ENCODE measurements at regions not wholly inside any gene's neighbourhood (a gene's known extent, or its start where the extent isn't known, plus 50 kb on each side); places are given as distances from the start of the nearest gene placed in this dataset.

DNA sequence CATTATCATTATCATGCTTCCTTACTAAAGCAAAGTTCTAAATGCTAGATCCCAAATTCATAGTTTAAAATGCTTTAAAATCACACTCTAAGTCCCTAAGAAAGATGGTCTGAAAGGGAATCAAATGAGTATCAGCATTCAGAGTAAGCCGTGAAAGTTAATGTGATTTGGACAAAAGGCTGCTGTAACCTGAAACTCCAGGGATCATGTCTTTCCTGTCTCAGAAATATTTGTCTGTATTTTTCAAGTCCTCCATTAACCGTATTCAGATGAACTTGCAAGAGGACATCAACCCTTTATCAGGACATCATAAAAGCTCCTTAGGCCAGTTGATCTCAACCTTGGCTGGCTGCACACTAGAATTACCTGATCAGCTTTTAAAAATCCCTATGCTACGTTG, 324.3 kb upstream of the PKDCC start:
- no peak for DNase-seq (ENCODE audit: low read depth, low spot score)
- peak overlapping the region; percentile 44 for H3K27ac ChIP-seq

DNA sequence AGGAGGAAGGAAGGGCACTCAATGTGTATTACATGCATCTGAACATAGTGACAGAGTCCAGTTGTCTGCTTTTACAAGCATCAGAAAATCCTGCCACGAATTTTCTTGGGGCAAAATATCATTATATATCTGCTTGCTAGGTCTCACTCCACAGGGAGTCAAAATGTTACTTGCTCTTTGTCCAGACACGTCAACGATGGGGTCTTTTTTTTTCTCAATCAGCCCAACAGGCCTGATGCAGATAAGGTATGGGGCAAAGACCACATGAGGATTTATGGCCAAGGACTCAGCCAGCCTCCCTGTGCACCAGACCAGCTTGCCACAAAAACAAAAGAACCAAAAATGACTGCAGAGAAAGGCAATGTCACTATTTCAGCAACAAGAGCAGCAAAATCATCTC, 323.4 kb upstream of the PKDCC start:
- H3K27ac ChIP-seq, result no peak overlapping the region

DNA sequence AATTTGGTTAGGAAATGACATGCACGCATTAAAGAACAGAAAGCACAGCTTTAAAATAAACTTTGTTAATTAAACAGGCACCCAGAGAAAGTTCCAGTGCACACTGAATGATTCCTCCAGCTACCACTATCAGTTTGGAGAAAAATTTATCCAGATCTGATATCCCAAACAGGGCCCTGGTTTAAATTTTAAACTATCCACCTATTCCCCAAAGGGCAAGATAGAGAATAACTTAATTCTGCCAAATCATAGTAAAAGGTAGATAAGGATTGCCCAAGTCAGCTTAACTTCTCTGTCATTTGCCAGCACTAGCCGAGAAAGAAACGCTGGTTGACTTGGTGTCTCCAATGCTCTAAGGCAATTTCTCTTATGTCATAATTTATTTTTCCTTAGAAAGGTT, 321.9 kb upstream of the PKDCC start:
- no peak overlapping the region for H3K27ac ChIP-seq
- DNase-seq (ENCODE audit: low read depth, low spot score), result no peak

More for the DNA sequence above, 323.4 kb upstream of the PKDCC start:
- DNase-seq (ENCODE audit: low read depth, low spot score), result no peak

DNA sequence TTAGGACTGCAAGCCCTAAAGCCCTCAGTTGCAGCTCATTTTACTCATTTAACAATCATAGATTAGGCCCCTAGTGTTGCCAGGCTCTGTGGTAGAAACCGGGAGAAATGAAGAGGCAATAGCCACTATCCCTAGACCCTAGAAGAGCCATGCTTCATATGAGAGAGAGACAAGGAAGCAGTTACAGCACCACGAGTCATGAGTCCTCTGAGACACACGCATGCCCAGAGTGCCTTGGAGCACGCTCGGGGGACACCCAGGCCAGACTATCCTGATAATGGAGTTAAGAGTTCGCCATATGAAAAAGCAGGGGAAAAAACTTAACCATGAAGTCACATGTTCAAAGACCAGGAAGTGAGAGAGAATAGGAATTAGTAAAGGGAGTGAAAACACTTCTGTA, 321.5 kb upstream of the PKDCC start:
- no peak for DNase-seq (ENCODE audit: low read depth, low spot score)
- H3K27ac ChIP-seq, result no peak overlapping the region

DNA sequence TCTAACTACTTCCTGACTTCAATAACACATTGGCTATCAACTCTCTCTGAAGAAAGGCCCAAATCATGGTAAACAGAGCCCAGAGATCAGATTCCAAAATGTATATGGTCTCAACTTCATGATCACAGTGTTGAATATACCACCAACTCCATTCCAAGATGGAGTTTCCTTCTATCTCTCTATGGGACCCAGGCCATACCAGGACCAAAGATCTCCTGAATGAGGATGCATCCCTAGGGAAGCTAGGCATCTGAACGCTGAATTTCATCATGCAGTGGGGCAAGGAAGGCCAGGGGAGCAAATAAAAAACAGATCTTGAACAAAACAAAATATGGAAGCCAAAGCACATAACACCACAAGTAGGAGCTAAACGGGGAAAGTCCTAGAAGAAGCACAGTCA, 320.7 kb upstream of the PKDCC start:
- DNase-seq (ENCODE audit: low read depth, low spot score), result no peak
- no peak overlapping the region for H3K27ac ChIP-seq

DNA sequence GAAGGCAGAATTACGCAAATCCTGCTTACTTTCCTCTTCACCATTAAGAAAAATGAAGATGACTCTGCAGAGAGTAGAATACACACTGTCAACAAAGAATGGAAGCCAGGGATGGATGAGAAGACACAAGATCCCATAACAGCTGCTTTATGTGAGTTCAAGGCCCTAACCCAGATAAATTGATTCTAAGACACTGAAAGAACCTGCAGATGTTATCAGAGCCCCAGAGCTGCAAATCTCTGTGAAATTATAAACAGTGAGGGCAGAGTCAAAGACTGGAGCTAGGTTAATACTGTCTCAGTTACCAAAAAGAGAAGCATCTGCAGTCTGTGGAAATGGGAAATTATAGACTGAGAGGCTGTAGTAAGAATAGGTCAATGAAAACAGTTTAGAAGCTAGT, 320.1 kb upstream of the PKDCC start:
- no peak for DNase-seq (ENCODE audit: low read depth, low spot score)
- no peak overlapping the region for H3K27ac ChIP-seq

DNA sequence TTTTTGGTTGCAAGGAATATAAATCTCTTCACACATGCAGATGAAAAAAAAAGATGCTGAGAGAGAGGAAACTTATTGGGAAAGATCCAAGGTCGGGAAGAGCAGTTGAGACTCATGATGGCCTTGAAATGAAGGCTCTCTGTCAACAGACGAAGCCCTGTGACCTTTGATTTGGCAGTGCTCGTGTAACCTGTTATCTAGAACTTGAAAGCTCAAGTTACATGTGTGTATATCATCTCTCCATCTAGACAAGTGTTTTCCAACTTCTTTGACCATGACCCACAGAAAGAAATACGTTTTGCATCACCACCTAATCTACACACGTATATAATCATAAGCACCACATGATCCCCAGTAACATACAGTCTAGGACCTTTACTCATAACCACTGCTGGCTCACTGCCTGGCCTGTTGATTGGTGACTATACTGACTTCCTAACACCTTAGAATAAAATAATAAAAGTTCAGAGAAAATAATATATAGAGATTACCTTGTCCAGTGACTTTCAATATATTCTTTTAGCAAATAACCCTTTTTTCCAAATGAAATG, 319.0 kb upstream of the PKDCC start:
- DNase-seq (ENCODE audit: low read depth, low spot score), result no peak
- no peak overlapping the region for H3K27ac ChIP-seq

DNA sequence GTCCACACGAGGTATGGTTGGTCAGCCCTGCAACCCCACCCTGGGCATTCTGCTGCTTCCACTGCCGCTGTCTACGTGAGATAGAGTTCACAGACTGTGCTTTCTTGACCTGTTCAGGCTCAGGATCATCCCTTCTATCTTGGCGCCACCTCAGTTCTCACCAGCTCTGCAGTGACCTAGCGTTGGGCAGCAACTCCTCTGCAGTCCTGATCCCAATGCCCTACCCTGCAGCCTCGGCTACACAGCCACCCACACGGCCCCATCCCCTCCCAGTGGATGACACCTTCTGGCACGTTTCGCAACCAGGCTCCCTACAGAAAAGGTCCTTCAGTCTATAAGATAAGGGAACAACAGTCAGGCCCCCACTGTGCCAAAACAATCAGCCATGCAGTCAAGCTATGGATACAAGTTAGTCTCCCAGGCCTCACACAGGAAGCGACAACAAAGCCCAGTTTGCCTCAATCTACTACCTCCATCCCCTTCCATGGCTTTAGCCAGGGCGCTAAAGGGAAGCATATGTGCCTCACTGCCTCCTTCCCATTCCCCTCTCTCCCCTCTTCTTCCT, 317.9 kb upstream of the PKDCC start:
- no peak overlapping the region for H3K27ac ChIP-seq
- no peak for DNase-seq (ENCODE audit: low read depth, low spot score)

DNA sequence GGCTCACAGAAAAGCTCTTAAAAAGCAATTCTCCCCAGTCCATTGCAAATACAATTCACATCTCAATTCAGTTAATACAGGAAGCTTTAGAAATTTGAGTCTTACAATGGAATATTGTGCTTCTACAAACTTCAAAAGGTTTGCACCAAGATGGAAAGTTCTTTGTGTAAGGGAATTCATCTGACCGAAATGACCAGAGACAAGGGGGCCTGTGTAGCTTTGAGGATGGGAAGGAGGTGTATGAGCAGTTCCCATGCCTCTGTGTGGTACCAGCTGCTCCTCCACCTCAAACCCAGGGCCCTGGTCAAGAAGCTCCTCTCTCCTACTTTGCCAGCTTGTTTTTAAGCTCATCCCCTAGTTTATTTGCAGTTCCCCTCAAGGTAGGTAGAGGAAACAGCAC, 312.8 kb upstream of the PKDCC start:
- DNase-seq (ENCODE audit: low read depth, low spot score), result no peak
- no peak overlapping the region for H3K27ac ChIP-seq

DNA sequence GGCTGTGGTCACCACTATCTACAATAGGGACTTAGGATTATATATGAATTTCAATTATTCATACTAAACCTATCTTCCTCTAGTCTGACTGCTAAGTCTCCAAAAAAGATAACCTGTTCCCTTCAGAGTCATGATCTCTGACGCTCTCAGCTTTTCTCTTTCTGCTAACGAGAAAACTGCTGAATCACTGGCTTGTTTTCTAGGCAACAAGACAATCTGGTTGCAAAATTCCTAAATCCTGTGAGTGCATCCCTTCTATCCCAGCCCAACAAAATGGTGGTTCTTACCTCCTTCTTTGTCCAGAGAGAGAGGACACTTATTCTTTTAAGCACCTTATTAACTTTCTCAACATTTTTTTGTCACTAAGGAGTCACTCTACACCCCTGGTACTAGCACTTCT, 312.3 kb upstream of the PKDCC start:
- no peak for DNase-seq (ENCODE audit: low read depth, low spot score)

DNA sequence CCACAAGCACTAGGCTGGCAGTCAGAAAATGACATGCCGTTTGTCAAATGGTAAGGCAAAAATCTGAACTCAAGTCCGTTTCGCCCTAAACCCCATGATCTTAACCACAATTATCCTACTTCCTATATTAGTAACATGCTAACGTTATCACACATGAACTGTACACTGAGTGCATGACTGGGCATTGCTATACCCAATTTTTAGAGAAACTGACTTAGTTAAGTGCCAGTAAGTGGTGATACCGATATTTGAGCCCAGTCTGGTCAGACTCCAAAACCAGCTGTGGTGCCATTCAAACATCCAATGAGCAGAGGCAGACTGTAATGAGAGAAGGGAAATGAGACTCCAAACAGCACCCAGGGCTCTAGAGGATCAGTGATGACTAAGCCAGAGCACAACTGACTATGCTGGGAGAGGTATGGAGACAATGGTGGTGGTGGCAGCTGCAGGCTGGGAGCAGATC, 311.7 kb upstream of the PKDCC start:
- no peak overlapping the region for H3K27ac ChIP-seq

More for the DNA sequence above, 312.3 kb upstream of the PKDCC start:
- no peak overlapping the region for H3K27ac ChIP-seq

DNA sequence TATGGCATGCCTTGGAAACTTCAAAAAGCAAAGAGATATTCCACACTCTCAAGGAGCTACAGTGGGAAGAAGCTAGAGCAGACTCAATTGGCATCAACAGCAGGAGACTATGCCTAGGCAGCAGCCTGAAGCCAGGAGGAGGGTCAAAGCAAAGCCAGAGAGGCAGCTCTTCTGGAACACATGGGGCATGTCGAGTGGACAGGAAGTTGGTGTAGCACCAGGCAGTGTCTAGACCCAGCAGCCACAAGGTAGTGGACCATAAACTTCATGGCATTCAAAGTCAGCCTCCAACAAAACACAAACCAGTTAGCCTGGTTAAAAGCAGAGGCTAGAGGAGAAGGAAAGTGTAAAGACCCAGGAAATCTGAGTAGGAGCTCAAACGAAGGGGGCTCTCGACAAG, 311.2 kb upstream of the PKDCC start:
- DNase-seq (ENCODE audit: low read depth, low spot score), result no peak
- no peak overlapping the region for H3K27ac ChIP-seq

More for the DNA sequence above, 311.7 kb upstream of the PKDCC start:
- no peak for DNase-seq (ENCODE audit: low read depth, low spot score)

DNA sequence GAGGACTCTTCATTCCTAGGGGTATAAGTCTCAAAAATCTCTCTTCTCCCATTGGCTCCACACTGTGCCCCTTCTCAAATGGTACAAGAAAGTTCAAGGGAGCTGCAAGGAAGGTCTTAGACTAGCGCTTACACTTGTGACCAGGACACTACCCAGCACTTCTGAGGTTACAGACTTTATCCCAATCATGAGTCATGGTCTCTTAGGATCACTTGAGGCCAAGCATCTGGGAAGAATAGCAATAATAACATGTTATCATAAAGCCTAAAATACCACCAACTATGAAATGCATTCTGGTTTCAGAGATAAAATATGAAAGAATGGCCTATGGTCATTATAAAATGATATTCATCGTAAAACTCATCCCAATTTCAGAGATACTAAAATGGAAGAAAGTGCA, 309.9 kb upstream of the PKDCC start:
- H3K27ac ChIP-seq, result no peak overlapping the region
- DNase-seq (ENCODE audit: low read depth, low spot score), result no peak

DNA sequence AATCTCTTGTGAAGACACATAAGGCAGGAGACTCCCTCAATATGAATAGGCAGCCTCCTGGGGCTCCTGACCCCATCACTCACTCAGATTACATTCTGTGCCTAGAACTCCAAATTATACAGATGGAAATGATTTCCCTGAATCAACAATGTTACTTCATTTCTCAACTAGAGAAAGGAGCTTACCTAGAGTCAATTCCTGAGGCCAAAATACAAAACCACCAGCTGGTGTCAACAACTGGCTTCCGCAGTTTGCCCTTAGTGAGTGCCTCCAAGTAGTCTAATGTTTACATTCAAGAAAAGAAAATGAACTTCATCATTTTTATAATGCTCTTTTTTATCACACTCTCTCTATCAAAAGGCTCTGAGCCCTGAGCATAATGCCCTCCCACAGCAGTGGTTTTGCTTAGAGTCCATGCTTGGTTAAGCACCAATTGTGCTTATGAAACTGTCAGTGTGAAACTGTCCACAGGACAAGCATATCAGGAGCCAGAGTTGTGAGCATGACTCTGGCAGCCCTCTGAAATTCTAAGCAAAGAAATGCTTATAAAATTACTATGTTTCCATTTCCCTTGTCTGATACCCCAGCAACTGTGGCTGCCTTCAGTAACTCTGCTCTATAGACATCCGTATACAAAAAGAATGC, 305.7 kb upstream of the PKDCC start:
- no peak overlapping the region for H3K27ac ChIP-seq
- no peak for DNase-seq (ENCODE audit: low read depth, low spot score)

DNA sequence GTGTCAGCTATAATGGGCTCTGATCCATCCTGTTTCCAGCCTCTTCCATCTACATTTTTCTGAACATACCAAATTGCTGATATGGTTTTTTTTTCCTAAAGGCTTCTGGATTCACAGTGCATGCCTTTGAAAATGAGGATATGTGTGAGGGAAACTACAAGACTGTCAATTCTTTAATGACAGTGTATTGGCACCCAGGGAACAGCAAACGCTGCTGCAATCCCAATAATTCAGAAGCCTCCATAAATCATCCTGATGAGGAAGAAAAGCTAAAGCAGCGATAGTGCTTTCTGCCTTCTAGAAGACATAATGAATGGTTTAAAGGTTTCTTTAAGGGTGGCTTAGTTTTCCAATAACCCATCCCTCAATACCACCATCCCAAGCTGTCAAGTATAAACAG, 304.5 kb upstream of the PKDCC start:
- no peak overlapping the region for H3K27ac ChIP-seq
- DNase-seq (ENCODE audit: low read depth, low spot score), result no peak

DNA sequence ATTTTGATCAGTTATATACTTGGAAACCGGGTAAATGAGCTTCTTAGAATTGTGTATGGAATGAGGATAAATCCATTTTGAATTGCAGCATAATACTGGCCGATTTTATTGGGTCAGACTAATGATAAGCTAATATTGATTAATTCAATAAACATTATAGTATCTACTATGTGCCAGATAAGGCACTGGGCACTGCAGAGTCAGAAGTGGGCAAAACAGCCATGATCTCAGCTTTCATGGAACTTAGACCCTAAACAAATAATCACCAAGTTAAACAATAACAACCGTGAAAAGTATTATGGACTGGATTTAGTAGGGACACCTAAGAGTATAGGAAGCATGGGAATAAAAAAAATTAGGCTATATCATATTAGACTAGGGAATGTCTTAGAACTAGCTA, 297.0 kb upstream of the PKDCC start:
- DNase-seq (ENCODE audit: low read depth, low spot score), result no peak
- no peak overlapping the region for H3K27ac ChIP-seq

DNA sequence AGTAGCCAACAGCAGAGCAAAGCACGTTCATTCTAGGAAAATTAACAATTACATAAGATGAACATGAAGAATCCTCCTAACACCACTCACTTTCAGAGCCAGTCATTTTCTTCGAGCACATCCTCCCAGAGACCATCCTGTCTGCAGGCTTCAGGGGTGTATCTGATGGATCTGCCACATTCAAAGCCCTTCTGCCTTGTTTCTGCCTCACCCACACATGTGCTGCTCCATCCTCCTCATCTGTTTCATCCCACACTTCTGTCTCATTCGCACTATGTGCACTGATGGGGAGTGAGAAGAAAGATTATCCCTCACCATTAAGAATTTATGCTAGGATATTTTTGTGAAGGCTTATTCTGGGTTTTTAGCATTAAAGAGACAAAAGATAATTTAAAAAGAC, 287.9 kb upstream of the PKDCC start:
- no peak overlapping the region for H3K27ac ChIP-seq
- DNase-seq (ENCODE audit: low read depth, low spot score), result no peak

DNA sequence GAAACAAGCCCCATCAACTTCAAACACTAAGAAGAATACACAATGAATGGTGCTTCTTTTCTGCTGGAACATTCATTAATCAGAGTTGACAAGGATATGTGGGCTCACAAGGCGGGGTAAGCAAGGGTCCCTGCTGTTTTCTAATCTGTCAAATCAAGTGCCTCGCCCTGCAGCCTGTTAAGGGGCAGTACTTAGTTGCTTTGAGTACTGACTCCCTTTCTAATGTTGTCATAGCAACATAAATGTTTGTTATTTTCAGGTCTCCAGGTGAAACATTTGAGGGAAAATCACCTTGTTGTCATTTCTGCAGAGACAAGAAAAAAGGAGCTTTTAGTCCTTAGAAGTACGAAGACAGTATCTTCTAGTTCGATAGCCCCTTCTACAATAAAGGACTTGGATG, 284.7 kb upstream of the PKDCC start:
- no peak overlapping the region for H3K27ac ChIP-seq
- no peak for DNase-seq (ENCODE audit: low read depth, low spot score)

DNA sequence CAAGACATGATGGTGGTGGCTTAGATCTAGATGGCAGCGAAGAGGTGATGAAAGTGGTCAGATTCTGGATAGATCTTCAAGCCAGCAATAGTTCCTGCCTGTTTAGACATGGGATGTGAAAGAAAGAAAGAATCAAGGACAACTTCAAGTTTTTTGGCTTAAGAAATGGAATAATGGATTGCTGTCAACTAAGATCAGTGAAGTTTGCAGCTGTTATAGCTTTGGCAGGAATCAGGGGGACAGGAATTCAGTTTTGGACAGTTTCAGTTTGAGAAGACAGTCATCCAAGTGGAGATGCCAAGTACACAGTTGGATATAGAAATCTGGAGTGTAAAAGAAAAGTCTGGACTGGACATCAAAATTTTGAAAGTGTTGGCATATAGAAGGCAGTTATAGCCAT, 283.7 kb upstream of the PKDCC start:
- no peak for DNase-seq (ENCODE audit: low read depth, low spot score)

DNA sequence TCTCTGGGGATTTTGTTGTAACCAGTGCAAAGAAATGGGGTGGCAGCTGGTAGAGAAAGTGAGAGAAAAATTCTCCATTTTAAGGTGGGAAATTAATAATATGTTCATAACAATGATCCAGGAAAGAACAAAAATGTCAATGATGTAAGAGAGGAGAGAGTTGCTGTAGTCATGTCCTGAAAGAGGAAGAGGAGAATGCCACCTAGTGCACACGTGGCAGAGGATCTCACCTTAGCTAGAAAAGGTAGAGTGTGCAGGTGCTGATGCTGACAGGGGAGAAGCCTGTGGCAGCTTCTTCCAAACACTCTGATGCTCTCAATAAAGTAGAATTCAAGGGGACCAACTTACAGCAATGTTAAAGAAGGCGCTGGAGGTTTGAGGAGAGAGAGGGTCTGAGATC, 282.9 kb upstream of the PKDCC start:
- H3K27ac ChIP-seq, result no peak overlapping the region
- no peak for DNase-seq (ENCODE audit: low read depth, low spot score)

More for the DNA sequence above, 283.7 kb upstream of the PKDCC start:
- H3K27ac ChIP-seq, result no peak overlapping the region

DNA sequence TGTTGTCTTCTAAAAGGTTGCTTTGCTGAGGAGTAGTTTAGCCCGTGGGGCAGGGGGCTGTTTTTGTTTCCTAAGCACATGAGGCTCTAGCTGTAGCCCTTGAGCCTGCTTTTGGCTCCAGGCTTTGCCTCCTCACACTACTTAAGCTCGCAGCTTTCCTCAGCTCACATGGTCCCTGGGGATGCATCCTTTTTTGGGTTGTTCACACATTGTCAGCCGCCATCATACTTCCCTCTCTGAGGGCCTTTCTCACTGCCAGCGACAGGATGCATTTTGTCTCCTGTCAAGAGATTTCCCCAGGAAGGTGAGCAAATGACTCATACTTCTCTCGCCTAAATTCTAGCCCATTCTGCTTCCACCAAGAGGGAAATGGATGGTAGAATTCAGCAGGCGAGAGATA, 279.5 kb upstream of the PKDCC start:
- H3K27ac ChIP-seq, result no peak overlapping the region
- no peak for DNase-seq (ENCODE audit: low read depth, low spot score)

DNA sequence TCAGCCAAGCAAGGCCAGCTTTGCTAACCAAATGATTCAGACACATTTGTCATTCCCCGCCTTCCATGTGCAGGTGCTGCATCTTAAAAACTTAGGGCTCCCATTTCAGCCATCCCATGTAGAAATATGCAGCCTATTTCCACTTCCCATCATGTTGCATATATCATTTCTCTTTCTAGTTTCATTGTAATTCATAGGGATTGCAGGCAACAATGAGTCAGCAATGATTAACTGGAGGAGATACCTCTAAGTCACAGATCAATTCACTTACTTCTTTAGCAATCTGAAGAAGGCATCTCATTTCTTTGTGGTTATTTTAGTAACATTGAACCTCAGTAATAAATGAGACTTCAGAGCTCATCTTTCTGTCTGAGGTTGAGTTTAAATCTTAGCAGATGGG, 276.1 kb upstream of the PKDCC start:
- no peak for DNase-seq (ENCODE audit: low read depth, low spot score)
- no peak overlapping the region for H3K27ac ChIP-seq
